HG03039 (cell line): ENCODE measurements at regions not wholly inside any gene's neighbourhood (a gene's known extent, or its start where the extent isn't known, plus 50 kb on each side); places are given as distances from the start of the nearest gene placed in this dataset.
"Not testable (repeated sequence)": the region's sequence is repeated elsewhere in the genome, so short reads cannot be mapped to it uniquely, and the experiment has no call there.

ENCODE experiments used
- ATAC-seq: cut with Tn5 transposase; IDR thresholded peaks from one replicate; pipeline ENCODE4 v1.9.1; 2021; ENCODE audit warnings: mild to moderate bottlenecking, moderate library complexity; ENCODE audit not compliant: unreplicated experiment

- no peak for ATAC-seq
These were observed 450.0 kb upstream of the EPHA3 start for GRCh38 chr3:88657459-88657858.

- ATAC-seq, result no peak
These were observed 446.0 kb upstream of the EPHA3 start for GRCh38 chr3:88661433-88661824.

GRCh38 chr3:88668180-88668579, 439.2 kb upstream of the EPHA3 start:
- ATAC-seq, result no peak

- ATAC-seq, result no peak
These were observed 435.8 kb upstream of the EPHA3 start for GRCh38 chr3:88671573-88671972.

GRCh38 chr3:88677298-88677697, 430.1 kb upstream of the EPHA3 start:
- no peak for ATAC-seq

GRCh38 chr3:88678747-88679146, 428.7 kb upstream of the EPHA3 start:
- no peak for ATAC-seq

- no peak for ATAC-seq
These were observed 417.1 kb upstream of the EPHA3 start for GRCh38 chr3:88690287-88690686.

GRCh38 chr3:88691081-88691480, 416.3 kb upstream of the EPHA3 start:
- ATAC-seq, result no peak

GRCh38 chr3:88703501-88704059, 403.8 kb upstream of the EPHA3 start:
- ATAC-seq, result no peak

GRCh38 chr3:88704338-88704737, 403.1 kb upstream of the EPHA3 start:
- ATAC-seq, result no peak

GRCh38 chr3:88707837-88708236, 399.6 kb upstream of the EPHA3 start:
- ATAC-seq, result no peak

GRCh38 chr3:88712552-88712951, 394.9 kb upstream of the EPHA3 start:
- no peak for ATAC-seq

GRCh38 chr3:88713233-88713691, 394.2 kb upstream of the EPHA3 start:
- no peak for ATAC-seq

GRCh38 chr3:88725440-88726165, 381.8 kb upstream of the EPHA3 start:
- ATAC-seq, result no peak

- no peak for ATAC-seq
These were observed 375.2 kb upstream of the EPHA3 start for GRCh38 chr3:88732186-88732585.

GRCh38 chr3:88742106-88742505, 365.3 kb upstream of the EPHA3 start:
- no peak for ATAC-seq

- ATAC-seq, result no peak
These were observed 364.5 kb upstream of the EPHA3 start for GRCh38 chr3:88742674-88743507.

- ATAC-seq, result no peak
These were observed 362.5 kb upstream of the EPHA3 start for GRCh38 chr3:88744896-88745295.

- ATAC-seq, result not testable (repeated sequence)
These were observed 360.3 kb upstream of the EPHA3 start for GRCh38 chr3:88747145-88747544.

- ATAC-seq, result no peak
These were observed 348.7 kb upstream of the EPHA3 start for GRCh38 chr3:88758676-88759075.

GRCh38 chr3:88767746-88768145, 339.7 kb upstream of the EPHA3 start:
- ATAC-seq, result no peak

- no peak for ATAC-seq
These were observed 333.7 kb upstream of the EPHA3 start for GRCh38 chr3:88773766-88774165.
